ENCODE measurements at regions not wholly inside any gene's neighbourhood (a gene's known extent, or its start where the extent isn't known, plus 50 kb on each side); places are given as distances from the start of the nearest gene placed in this dataset.

DNA sequence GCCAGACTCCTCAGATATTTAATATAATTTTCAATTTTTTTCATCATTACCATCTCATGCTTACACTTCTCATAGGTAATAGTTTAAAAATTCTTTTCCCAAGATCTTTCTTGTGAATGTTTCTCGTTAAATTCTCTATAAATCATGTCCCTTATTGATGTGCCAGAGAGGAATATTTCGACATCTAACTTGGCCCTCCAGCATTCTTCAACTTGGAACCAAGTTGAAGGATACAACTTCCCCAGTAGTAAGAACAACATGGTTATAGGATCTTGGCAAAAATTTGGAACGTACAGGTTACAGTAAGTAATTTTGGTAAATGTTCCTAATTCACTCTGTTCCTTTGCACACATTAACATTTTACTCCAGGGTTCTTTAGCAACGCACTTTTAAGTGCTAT lies 731.8 kb downstream of the CDH11 start:
- TF ChIP-seq, protein P1, sequence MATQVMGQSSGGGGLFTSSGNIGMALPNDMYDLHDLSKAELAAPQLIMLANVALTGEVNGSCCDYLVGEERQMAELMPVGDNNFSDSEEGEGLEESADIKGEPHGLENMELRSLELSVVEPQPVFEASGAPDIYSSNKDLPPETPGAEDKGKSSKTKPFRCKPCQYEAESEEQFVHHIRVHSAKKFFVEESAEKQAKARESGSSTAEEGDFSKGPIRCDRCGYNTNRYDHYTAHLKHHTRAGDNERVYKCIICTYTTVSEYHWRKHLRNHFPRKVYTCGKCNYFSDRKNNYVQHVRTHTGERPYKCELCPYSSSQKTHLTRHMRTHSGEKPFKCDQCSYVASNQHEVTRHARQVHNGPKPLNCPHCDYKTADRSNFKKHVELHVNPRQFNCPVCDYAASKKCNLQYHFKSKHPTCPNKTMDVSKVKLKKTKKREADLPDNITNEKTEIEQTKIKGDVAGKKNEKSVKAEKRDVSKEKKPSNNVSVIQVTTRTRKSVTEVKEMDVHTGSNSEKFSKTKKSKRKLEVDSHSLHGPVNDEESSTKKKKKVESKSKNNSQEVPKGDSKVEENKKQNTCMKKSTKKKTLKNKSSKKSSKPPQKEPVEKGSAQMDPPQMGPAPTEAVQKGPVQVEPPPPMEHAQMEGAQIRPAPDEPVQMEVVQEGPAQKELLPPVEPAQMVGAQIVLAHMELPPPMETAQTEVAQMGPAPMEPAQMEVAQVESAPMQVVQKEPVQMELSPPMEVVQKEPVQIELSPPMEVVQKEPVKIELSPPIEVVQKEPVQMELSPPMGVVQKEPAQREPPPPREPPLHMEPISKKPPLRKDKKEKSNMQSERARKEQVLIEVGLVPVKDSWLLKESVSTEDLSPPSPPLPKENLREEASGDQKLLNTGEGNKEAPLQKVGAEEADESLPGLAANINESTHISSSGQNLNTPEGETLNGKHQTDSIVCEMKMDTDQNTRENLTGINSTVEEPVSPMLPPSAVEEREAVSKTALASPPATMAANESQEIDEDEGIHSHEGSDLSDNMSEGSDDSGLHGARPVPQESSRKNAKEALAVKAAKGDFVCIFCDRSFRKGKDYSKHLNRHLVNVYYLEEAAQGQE (IDR thresholded peaks at IDR 0.05; ENCODE audit: insufficient read depth in 1 of 2, low read depth in 2 of 2, low read length in 2 of 2), result no peak
- no peak for TF ChIP-seq POLR2AphosphoS5 (IDR thresholded peaks at IDR 0.05; ENCODE audit: low read depth, low read length)
- no peak for TF ChIP-seq TAF1 (IDR thresholded peaks at IDR 0.05; ENCODE audit: borderline replicate concordance, insufficient read depth, low read length)
- TF ChIP-seq SIN3A (IDR thresholded peaks at IDR 0.05; ENCODE audit: borderline replicate concordance, insufficient read depth, low read length), result no peak
- no peak for TF ChIP-seq FOXP2 (optimal IDR thresholded peaks at IDR 0.05; ENCODE audit: borderline replicate concordance, extremely low read depth, extremely low read length, insufficient read depth)

Data from PFSK-1 (cell line).